ENCODE measurements at regions not wholly inside any gene's neighbourhood (a gene's known extent, or its start where the extent isn't known, plus 50 kb on each side); places are given as distances from the start of the nearest gene placed in this dataset.

GRCh38 chr2:234788841-234789240 lies 163.0 kb upstream of the SH3BP4 start:
- Histone ChIP-seq H3K27me3 (ENCODE audit: insufficient read depth, low read length) (peaks cover 30% of the 10 kb centered on the region), H3K4me3 (ENCODE audit: low read depth, low read length) (no peak overlapping the region), H3K4me1 (ENCODE audit: control insufficient read depth, insufficient read depth, low read length, unreplicated experiment) (no peaks in the 10 kb centered on the region), H3K27ac (ENCODE audit: low read depth, low read length) (no peak overlapping the region), H2AFZ (ENCODE audit: low read length, unreplicated experiment) (no peak overlapping the region), H3K36me3 (ENCODE audit: insufficient read depth, low read length) (no peaks in the 10 kb centered on the region), H3K79me2 (ENCODE audit: control insufficient read depth, insufficient read depth, low read length, unreplicated experiment) (no peaks in the 10 kb centered on the region)

- no peaks in the 10 kb centered on the region for H3K4me1 ChIP-seq (ENCODE audit: control insufficient read depth, insufficient read depth, low read length, unreplicated experiment)
- no peak overlapping the region for H2AFZ ChIP-seq (ENCODE audit: low read length, unreplicated experiment)
- H3K36me3 ChIP-seq (ENCODE audit: insufficient read depth, low read length), result no peaks in the 10 kb centered on the region
- H3K79me2 ChIP-seq (ENCODE audit: control insufficient read depth, insufficient read depth, low read length, unreplicated experiment), result no peaks in the 10 kb centered on the region
- H3K4me3 ChIP-seq (ENCODE audit: low read depth, low read length), result no peak overlapping the region
- peaks cover 30% of the 10 kb centered on the region for H3K27me3 ChIP-seq (ENCODE audit: insufficient read depth, low read length)
- no peak overlapping the region for H3K27ac ChIP-seq (ENCODE audit: low read depth, low read length)
These were observed 163.4 kb upstream of the SH3BP4 start for GRCh38 chr2:234788381-234788780.

- no peaks in the 10 kb centered on the region for H3K4me1 ChIP-seq (ENCODE audit: control insufficient read depth, insufficient read depth, low read length, unreplicated experiment)
- H2AFZ ChIP-seq (ENCODE audit: low read length, unreplicated experiment), result no peak overlapping the region
- H3K4me3 ChIP-seq (ENCODE audit: low read depth, low read length), result no peak overlapping the region
- H3K27me3 ChIP-seq (ENCODE audit: insufficient read depth, low read length), result peaks cover 30% of the 10 kb centered on the region
- H3K79me2 ChIP-seq (ENCODE audit: control insufficient read depth, insufficient read depth, low read length, unreplicated experiment), result no peaks in the 10 kb centered on the region
- no peaks in the 10 kb centered on the region for H3K36me3 ChIP-seq (ENCODE audit: insufficient read depth, low read length)
- H3K27ac ChIP-seq (ENCODE audit: low read depth, low read length), result no peak overlapping the region
These were observed 164.7 kb upstream of the SH3BP4 start for GRCh38 chr2:234787114-234787513.

- no peak overlapping the region for H3K4me3 ChIP-seq (ENCODE audit: low read depth, low read length)
- no peaks in the 10 kb centered on the region for H3K79me2 ChIP-seq (ENCODE audit: control insufficient read depth, insufficient read depth, low read length, unreplicated experiment)
- no peaks in the 10 kb centered on the region for H3K4me1 ChIP-seq (ENCODE audit: control insufficient read depth, insufficient read depth, low read length, unreplicated experiment)
- H3K27me3 ChIP-seq (ENCODE audit: insufficient read depth, low read length), result 0 out of 2 replicates have a peak, but pooled peaks cover 5% of the 10 kb centered on the region
- no peak overlapping the region for H2AFZ ChIP-seq (ENCODE audit: low read length, unreplicated experiment)
- H3K36me3 ChIP-seq (ENCODE audit: insufficient read depth, low read length), result no peaks in the 10 kb centered on the region
- H3K27ac ChIP-seq (ENCODE audit: low read depth, low read length), result no peak overlapping the region
These were observed 177.9 kb upstream of the SH3BP4 start for GRCh38 chr2:234773764-234774409.

- no peak overlapping the region for H3K27ac ChIP-seq (ENCODE audit: low read depth, low read length)
- H3K36me3 ChIP-seq (ENCODE audit: insufficient read depth, low read length), result no peaks in the 10 kb centered on the region
- 0 out of 2 replicates have a peak, but pooled peaks cover 5% of the 10 kb centered on the region for H3K27me3 ChIP-seq (ENCODE audit: insufficient read depth, low read length)
- H3K79me2 ChIP-seq (ENCODE audit: control insufficient read depth, insufficient read depth, low read length, unreplicated experiment), result no peaks in the 10 kb centered on the region
- H3K4me1 ChIP-seq (ENCODE audit: control insufficient read depth, insufficient read depth, low read length, unreplicated experiment), result no peaks in the 10 kb centered on the region
- no peak overlapping the region for H2AFZ ChIP-seq (ENCODE audit: low read length, unreplicated experiment)
- no peak overlapping the region for H3K4me3 ChIP-seq (ENCODE audit: low read depth, low read length)
These were observed 178.7 kb upstream of the SH3BP4 start for GRCh38 chr2:234773129-234773528.

GRCh38 chr2:234772733-234773060 lies 179.1 kb upstream of the SH3BP4 start:
- H3K79me2 ChIP-seq (ENCODE audit: control insufficient read depth, insufficient read depth, low read length, unreplicated experiment), result no peaks in the 10 kb centered on the region
- no peak overlapping the region for H3K27ac ChIP-seq (ENCODE audit: low read depth, low read length)
- H2AFZ ChIP-seq (ENCODE audit: low read length, unreplicated experiment), result no peak overlapping the region
- 0 out of 2 replicates have a peak, but pooled peaks cover 5% of the 10 kb centered on the region for H3K27me3 ChIP-seq (ENCODE audit: insufficient read depth, low read length)
- H3K4me3 ChIP-seq (ENCODE audit: low read depth, low read length), result no peak overlapping the region
- H3K4me1 ChIP-seq (ENCODE audit: control insufficient read depth, insufficient read depth, low read length, unreplicated experiment), result no peaks in the 10 kb centered on the region
- no peaks in the 10 kb centered on the region for H3K36me3 ChIP-seq (ENCODE audit: insufficient read depth, low read length)

- Histone ChIP-seq H3K4me1 (ENCODE audit: control insufficient read depth, insufficient read depth, low read length, unreplicated experiment) (no peaks in the 10 kb centered on the region), H3K79me2 (ENCODE audit: control insufficient read depth, insufficient read depth, low read length, unreplicated experiment) (no peaks in the 10 kb centered on the region), H3K4me3 (ENCODE audit: low read depth, low read length) (no peak overlapping the region), H3K27ac (ENCODE audit: low read depth, low read length) (no peak overlapping the region), H2AFZ (ENCODE audit: low read length, unreplicated experiment) (no peak overlapping the region), H3K27me3 (ENCODE audit: insufficient read depth, low read length) (0 out of 2 replicates have a peak, but pooled peaks cover 5% of the 10 kb centered on the region), H3K36me3 (ENCODE audit: insufficient read depth, low read length) (no peaks in the 10 kb centered on the region)
These were observed 179.7 kb upstream of the SH3BP4 start for GRCh38 chr2:234771980-234772732.

GRCh38 chr2:234771176-234771575 lies 180.6 kb upstream of the SH3BP4 start:
- Histone ChIP-seq H3K79me2 (ENCODE audit: control insufficient read depth, insufficient read depth, low read length, unreplicated experiment) (no peaks in the 10 kb centered on the region), H3K27me3 (ENCODE audit: insufficient read depth, low read length) (0 out of 2 replicates have a peak, but pooled peaks cover 8% of the 10 kb centered on the region), H3K27ac (ENCODE audit: low read depth, low read length) (no peak overlapping the region), H3K36me3 (ENCODE audit: insufficient read depth, low read length) (no peaks in the 10 kb centered on the region), H2AFZ (ENCODE audit: low read length, unreplicated experiment) (no peak overlapping the region), H3K4me1 (ENCODE audit: control insufficient read depth, insufficient read depth, low read length, unreplicated experiment) (no peaks in the 10 kb centered on the region), H3K4me3 (ENCODE audit: low read depth, low read length) (no peak overlapping the region)

GRCh38 chr2:234770715-234771141 lies 181.1 kb upstream of the SH3BP4 start:
- no peaks in the 10 kb centered on the region for H3K36me3 ChIP-seq (ENCODE audit: insufficient read depth, low read length)
- H3K4me3 ChIP-seq (ENCODE audit: low read depth, low read length), result no peak overlapping the region
- H3K27ac ChIP-seq (ENCODE audit: low read depth, low read length), result no peak overlapping the region
- 0 out of 2 replicates have a peak, but pooled peaks cover 8% of the 10 kb centered on the region for H3K27me3 ChIP-seq (ENCODE audit: insufficient read depth, low read length)
- no peak overlapping the region for H2AFZ ChIP-seq (ENCODE audit: low read length, unreplicated experiment)
- no peaks in the 10 kb centered on the region for H3K79me2 ChIP-seq (ENCODE audit: control insufficient read depth, insufficient read depth, low read length, unreplicated experiment)
- H3K4me1 ChIP-seq (ENCODE audit: control insufficient read depth, insufficient read depth, low read length, unreplicated experiment), result no peaks in the 10 kb centered on the region

- no peaks in the 10 kb centered on the region for H3K4me1 ChIP-seq (ENCODE audit: control insufficient read depth, insufficient read depth, low read length, unreplicated experiment)
- H3K79me2 ChIP-seq (ENCODE audit: control insufficient read depth, insufficient read depth, low read length, unreplicated experiment), result no peaks in the 10 kb centered on the region
- no peaks in the 10 kb centered on the region for H3K36me3 ChIP-seq (ENCODE audit: insufficient read depth, low read length)
- 0 out of 2 replicates have a peak, but pooled peaks cover 8% of the 10 kb centered on the region for H3K27me3 ChIP-seq (ENCODE audit: insufficient read depth, low read length)
- H3K4me3 ChIP-seq (ENCODE audit: low read depth, low read length), result no peak overlapping the region
- no peak overlapping the region for H3K27ac ChIP-seq (ENCODE audit: low read depth, low read length)
- H2AFZ ChIP-seq (ENCODE audit: low read length, unreplicated experiment), result no peak overlapping the region
These were observed 181.7 kb upstream of the SH3BP4 start for GRCh38 chr2:234770031-234770506.

Measured in ACC112 (cell line).